Vagina (tissue), 2 donors: ENCODE measurements at regions not wholly inside any gene's neighbourhood (a gene's known extent, or its start where the extent isn't known, plus 50 kb on each side); places are given as distances from the start of the nearest gene placed in this dataset.

Experiments used
- DNase-seq, 2 donors: peaks; one replicate each; pipeline ENCODE4 v3.0.0-alpha.2; 2017; ENCODE audit errors: extremely low spot score in 2 of 2
- H3K27ac ChIP-seq: fragments of 200-600 bp; sonication (generic); one replicate; pipeline ENCODE4 v1.5.1; 2019
- H3K27me3 ChIP-seq: fragments of 200-600 bp; sonication (generic); one replicate; pipeline ENCODE4 v1.5.1; 2019
- H3K36me3 ChIP-seq, 2 donors: fragments of 200-600 bp; sonication (generic); one replicate each; pipeline ENCODE4 v1.5.1; 2017 to 2019
- H3K4me1 ChIP-seq: fragments of 200-600 bp; sonication (generic); one replicate; pipeline ENCODE4 v1.5.1; 2019
- H3K4me3 ChIP-seq, 2 donors: fragments of 200-600 bp; sonication (generic); 1 replicate in 1 of 2; 2 replicates in 1 of 2; pipeline ENCODE4 v1.5.1; 2016 to 2019
- H3K9me3 ChIP-seq: fragments of 200-600 bp; sonication (generic); one replicate; pipeline ENCODE4 v1.5.1; 2019
- POLR2A ChIP-seq, 2 donors: fragments of 450-650 bp; IDR thresholded peaks; one replicate each; pipeline ENCODE4 v1.6.1; 2017; ENCODE audit warnings: antibody characterized with exemption in 2 of 2, mild to moderate bottlenecking in 2 of 2, moderate library complexity in 2 of 2
- POLR2AphosphoS5 ChIP-seq, 2 donors: sonication (generic); formaldehyde crosslinking; IDR thresholded peaks; one replicate each; pipeline ENCODE4 v1.9.0; 2017; ENCODE audit warnings: antibody characterized with exemption in 2 of 2, mild to moderate bottlenecking in 2 of 2, low read depth in 1 of 2; ENCODE audit not compliant: insufficient read depth in 1 of 2
- intact Hi-C: fragments of 100-400 bp; cut with DNase I; formaldehyde crosslinking; loops from one replicate; pipeline ENCODE4 v1.15.1; 2023
- TF ChIP-seq, protein P1 (sequence below), 3 experiments: fragments of 450-650 bp in 2 of 3; fragments of 200-600 bp in 1 of 3; sonication (generic) in 1 of 3; IDR thresholded peaks; one replicate each; pipeline ENCODE4 v1.5.1; 2017 to 2019; ENCODE audit warnings: antibody characterized with exemption in 3 of 3, mild to moderate bottlenecking in 2 of 3, moderate library complexity in 2 of 3

DNA sequence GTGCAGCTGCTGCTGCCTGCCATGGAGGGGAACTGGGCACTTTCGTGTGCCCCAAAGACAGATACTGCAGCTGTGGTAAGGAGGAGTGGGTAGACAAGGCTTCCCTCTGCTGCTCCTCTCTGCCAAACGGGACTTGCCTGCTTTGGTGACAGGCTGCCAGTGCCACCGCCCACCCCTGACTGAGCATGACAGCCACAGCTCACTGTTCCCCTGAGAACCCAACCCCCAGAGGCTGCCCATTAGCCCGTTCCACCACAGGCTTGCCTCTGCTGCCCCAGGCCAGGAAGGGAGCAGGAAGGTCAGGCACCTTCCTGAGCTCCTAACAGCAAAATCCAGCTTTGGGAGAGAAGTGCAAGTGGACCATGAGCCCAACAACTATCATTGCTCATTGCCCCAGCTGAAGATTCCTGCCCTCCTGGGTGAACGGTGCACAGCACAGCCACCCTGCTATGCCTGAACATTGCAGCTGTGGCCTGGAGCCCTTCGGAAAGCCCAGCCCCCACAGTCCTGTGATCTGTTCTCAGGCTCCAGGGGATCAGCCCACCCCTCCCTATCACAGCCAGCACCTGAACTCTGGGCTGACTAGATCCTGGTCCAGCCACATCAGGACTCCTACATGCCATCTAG lies 58.7 kb upstream of the ANTXRL start:
- TF ChIP-seq POLR2A (IDR thresholded peaks at IDR 0.05), result no peak
- TF ChIP-seq, protein P1, sequence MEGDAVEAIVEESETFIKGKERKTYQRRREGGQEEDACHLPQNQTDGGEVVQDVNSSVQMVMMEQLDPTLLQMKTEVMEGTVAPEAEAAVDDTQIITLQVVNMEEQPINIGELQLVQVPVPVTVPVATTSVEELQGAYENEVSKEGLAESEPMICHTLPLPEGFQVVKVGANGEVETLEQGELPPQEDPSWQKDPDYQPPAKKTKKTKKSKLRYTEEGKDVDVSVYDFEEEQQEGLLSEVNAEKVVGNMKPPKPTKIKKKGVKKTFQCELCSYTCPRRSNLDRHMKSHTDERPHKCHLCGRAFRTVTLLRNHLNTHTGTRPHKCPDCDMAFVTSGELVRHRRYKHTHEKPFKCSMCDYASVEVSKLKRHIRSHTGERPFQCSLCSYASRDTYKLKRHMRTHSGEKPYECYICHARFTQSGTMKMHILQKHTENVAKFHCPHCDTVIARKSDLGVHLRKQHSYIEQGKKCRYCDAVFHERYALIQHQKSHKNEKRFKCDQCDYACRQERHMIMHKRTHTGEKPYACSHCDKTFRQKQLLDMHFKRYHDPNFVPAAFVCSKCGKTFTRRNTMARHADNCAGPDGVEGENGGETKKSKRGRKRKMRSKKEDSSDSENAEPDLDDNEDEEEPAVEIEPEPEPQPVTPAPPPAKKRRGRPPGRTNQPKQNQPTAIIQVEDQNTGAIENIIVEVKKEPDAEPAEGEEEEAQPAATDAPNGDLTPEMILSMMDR (IDR thresholded peaks at IDR 0.05), result no peak
- TF ChIP-seq POLR2AphosphoS5 (IDR thresholded peaks at IDR 0.05; ENCODE audit: insufficient read depth in 1 of 2, low read depth in 1 of 2), result no peak
- Histone ChIP-seq H3K4me3 (no peak overlapping the region), H3K4me1 (no peaks in the 10 kb centered on the region), H3K27me3 (no peaks in the 10 kb centered on the region), H3K9me3 (no peaks in the 10 kb centered on the region), H3K27ac (no peak overlapping the region), H3K36me3 (no peaks in the 10 kb centered on the region)
- intact Hi-C loops, result no loop called here
- peak; percentile 64 to 84 for DNase-seq

DNA sequence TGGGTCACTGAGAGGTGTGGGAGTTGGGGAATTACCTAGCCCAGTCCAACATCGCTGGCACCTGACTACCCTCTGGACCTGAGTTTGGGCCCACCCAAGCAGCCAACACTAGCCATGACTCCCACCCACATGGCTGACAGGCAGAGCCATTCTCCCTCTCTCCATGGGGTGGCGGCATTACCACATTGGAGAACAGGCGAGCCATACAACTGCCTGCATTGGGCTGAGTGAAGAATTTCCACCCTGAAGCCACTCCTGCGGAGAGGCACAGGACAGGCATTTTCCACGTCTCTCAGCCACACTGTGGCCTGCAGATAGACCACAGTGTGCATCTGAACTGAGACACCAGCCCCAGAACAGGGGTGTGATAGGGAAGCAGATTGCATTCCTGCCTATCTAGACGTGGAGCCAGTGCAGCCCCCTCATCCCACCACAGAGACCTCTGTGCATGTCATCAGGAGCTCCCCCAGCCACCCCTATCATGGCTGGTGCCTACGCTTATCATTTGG lies 58.2 kb upstream of the ANTXRL start:
- intact Hi-C loops, result no loop called here
- Histone ChIP-seq H3K4me3 (no peak overlapping the region), H3K4me1 (no peaks in the 10 kb centered on the region), H3K36me3 (no peaks in the 10 kb centered on the region), H3K27ac (no peak overlapping the region), H3K27me3 (no peaks in the 10 kb centered on the region), H3K9me3 (no peaks in the 10 kb centered on the region)
- DNase-seq, result peak in 1 of 2 donors; percentile 93
- TF ChIP-seq, protein P1 (IDR thresholded peaks at IDR 0.05), result peak; percentile 76 to 87 (median 76)
- TF ChIP-seq POLR2AphosphoS5 (IDR thresholded peaks at IDR 0.05; ENCODE audit: insufficient read depth in 1 of 2, low read depth in 1 of 2) (no peak), POLR2A (IDR thresholded peaks at IDR 0.05) (no peak)

DNA sequence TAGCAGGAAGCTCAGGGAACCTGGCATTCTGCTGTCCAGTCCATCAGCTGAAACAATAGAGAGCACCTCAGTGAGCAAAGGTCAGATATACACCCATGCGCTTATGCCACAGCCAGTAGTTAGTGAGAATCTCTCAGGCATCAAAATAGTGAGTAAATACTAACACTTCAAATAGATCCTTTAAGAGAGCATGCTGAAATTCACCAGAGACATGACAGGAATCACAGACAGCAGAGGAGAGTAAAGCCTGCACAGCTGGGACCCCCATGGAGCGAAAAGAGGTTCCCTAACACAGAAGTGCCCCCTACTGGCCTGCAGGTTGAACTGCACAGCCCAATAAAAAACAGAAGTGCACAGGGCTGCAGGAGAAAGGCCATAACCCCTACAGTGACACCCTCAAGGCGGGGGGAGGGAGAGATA lies 57.6 kb upstream of the ANTXRL start:
- intact Hi-C loops, result no loop called here
- Histone ChIP-seq H3K36me3 (no peaks in the 10 kb centered on the region), H3K4me3 (no peak overlapping the region), H3K4me1 (no peaks in the 10 kb centered on the region), H3K9me3 (no peaks in the 10 kb centered on the region), H3K27ac (no peak overlapping the region), H3K27me3 (no peaks in the 10 kb centered on the region)
- DNase-seq, result peak; percentile 49
- no peak for TF ChIP-seq POLR2A (IDR thresholded peaks at IDR 0.05)
- TF ChIP-seq POLR2AphosphoS5 (IDR thresholded peaks at IDR 0.05; ENCODE audit: insufficient read depth in 1 of 2, low read depth in 1 of 2), result no peak
- TF ChIP-seq, protein P1 (IDR thresholded peaks at IDR 0.05), result peak in 2 of 3 experiments; percentile 21 to 33

DNA sequence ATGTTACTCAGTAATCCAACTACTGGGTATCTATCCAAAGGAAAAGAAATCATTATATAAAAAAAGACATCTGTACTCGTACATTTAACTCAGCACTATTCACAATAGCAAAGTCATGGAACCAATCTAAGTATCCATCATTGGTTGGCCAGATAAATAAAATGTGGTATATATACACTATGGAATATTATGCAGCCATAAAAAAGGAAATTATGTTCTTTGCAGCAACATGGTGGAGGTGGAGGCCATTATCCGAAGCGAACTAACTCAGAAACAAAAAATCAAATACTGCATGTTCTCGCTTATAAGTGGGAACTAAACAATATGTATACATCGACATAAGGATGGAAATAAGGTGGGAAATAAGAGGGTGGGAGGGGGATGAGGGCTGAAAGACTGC lies 56.2 kb upstream of the ANTXRL start:
- H3K27me3 ChIP-seq, result no peaks in the 10 kb centered on the region
- intact Hi-C loops, result no loop called here
- no peak overlapping the region for H3K27ac ChIP-seq
- peak in 1 of 2 donors; percentile 13 for DNase-seq
- TF ChIP-seq POLR2AphosphoS5 (IDR thresholded peaks at IDR 0.05; ENCODE audit: insufficient read depth in 1 of 2, low read depth in 1 of 2) (no peak), POLR2A (IDR thresholded peaks at IDR 0.05) (no peak)
- TF ChIP-seq, protein P1 (IDR thresholded peaks at IDR 0.05), result no peak
- H3K9me3 ChIP-seq, result no peaks in the 10 kb centered on the region
- no peaks in the 10 kb centered on the region for H3K4me1 ChIP-seq
- no peaks in the 10 kb centered on the region for H3K36me3 ChIP-seq
- H3K4me3 ChIP-seq, result no peak overlapping the region

DNA sequence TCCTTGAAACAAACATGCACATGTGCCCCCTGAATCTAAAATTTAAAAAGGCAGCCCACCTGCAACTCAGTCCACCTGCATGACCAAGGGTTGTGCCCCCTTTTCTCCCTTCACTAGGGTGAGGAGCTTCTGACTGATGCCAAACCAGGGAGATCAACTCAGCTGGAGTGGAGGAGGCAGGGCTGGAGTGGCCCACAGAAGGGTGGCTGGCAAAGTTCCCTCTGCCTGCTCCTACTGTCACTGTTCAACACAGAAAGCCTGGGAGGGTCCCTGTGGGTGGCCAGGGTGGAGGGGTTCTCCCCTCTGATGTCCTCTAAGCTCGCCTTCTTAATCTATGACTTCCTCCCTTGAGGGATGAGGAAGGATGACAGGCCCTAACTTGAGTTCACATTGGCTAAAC lies 55.7 kb upstream of the ANTXRL start:
- no peaks in the 10 kb centered on the region for H3K36me3 ChIP-seq
- no peaks in the 10 kb centered on the region for H3K4me1 ChIP-seq
- no peak overlapping the region for H3K27ac ChIP-seq
- DNase-seq, result peak; percentile 32 to 89
- H3K4me3 ChIP-seq, result no peak overlapping the region
- intact Hi-C loops, result no loop called here
- TF ChIP-seq POLR2A (IDR thresholded peaks at IDR 0.05) (no peak), POLR2AphosphoS5 (IDR thresholded peaks at IDR 0.05; ENCODE audit: insufficient read depth in 1 of 2, low read depth in 1 of 2) (no peak)
- TF ChIP-seq, protein P1 (IDR thresholded peaks at IDR 0.05), result no peak
- H3K9me3 ChIP-seq, result no peaks in the 10 kb centered on the region
- H3K27me3 ChIP-seq, result no peaks in the 10 kb centered on the region
